HG03565 (cell line): ENCODE measurements at regions not wholly inside any gene's neighbourhood (a gene's known extent, or its start where the extent isn't known, plus 50 kb on each side); places are given as distances from the start of the nearest gene placed in this dataset.
A peak's percentile ranks its signal among the peaks of the same experiment; 100 is the strongest.
"Not testable (repeated sequence)": the region's sequence is repeated elsewhere in the genome, so short reads cannot be mapped to it uniquely, and the experiment has no call there.

Source experiments
- ATAC-seq: cut with Tn5 transposase; IDR thresholded peaks from one replicate; pipeline ENCODE4 v1.9.1; 2021; ENCODE audit warnings: mild to moderate bottlenecking, moderate library complexity; ENCODE audit not compliant: unreplicated experiment

DNA sequence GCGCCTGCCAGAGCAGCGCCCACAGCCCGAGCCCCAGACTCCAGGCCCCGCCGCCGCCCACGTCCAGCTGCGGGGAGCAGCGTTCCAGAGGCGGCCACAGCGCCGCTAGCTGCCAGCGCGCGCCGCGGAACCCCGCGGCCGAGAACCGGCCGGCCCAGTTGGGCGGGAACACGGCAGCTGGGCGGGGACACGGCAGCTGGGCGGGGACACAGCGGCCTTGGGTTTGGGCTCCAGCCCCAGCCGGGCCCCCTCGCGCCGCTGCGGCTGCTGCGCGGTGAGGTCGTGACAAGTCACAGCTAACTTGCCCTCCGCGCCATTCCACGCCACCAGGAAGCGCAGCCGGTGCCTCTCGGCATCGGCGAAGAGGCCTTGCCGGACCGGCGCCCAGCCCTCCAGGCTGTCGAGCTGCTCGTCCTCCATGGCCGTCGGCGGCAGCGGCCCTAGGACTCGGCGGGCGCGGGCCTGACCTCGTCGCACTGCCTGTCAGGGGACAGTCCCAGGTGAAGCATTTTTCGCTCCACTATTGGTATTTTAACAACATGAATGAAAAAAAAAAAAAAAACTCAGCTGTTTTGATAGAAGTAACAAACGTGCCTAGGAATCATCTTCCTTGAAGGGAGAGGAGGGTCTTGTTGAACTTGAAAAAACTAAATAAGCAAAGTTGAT, 56.6 kb upstream of the GOLGA8N start:
- ATAC-seq, result peak; percentile 59

DNA sequence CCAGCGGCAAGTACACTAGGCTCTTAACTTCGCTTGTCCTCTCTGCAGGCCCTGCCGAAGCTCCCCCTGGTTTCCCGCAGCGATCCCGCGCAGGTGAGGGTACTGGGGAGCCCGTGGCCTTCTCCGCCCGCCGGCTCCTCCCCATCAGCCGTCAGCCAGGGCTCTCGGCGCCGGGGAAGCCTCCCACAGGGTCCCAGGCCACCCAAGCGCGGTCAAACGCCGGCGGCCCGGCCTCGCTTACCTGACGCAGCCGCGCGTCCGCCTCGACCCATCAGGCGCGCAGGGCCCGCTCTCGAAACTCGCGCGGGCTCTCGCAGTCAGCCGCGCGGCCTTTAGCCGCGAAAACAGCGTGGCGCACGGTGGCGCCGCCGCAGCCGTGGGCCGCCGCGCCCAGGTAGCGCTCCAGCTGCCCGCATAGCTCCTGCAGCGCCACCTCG, 57.2 kb upstream of the GOLGA8N start:
- not testable (repeated sequence) for ATAC-seq

- not testable (repeated sequence) for ATAC-seq
Observed at GRCh38 chr15:32535150-32535898, 57.9 kb upstream of the GOLGA8N start.

GRCh38 chr15:32522900-32523299, 67.5 kb upstream of the GOLGA8O start:
- ATAC-seq, result not testable (repeated sequence)

GRCh38 chr15:32522421-32522820, 67.0 kb upstream of the GOLGA8O start:
- ATAC-seq, result not testable (repeated sequence)

GRCh38 chr15:32518976-32519375, 63.5 kb upstream of the GOLGA8O start:
- not testable (repeated sequence) for ATAC-seq

DNA sequence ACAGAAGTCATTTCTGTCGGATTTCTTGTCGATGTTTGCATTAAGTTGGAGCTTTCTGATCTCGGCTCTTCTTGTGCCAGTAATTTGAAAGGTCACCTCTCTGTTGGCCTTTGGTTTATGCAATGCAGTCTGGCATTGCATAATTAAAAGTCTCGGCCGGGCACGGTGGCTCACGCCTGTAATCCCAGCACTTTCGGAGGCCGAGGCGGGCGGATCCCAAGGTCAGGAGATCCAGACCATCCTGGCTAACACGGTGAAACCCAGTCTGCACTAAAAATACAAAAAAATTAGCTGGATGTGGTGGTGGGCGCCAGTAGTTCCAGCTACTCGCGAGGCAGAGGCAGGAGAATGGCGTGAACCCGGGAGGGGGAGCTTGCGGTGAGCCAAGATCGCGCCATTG, 62.6 kb upstream of the GOLGA8O start:
- ATAC-seq, result not testable (repeated sequence)

- ATAC-seq, result not testable (repeated sequence)
Observed at GRCh38 chr15:32516954-32517353, 61.5 kb upstream of the GOLGA8O start.

DNA sequence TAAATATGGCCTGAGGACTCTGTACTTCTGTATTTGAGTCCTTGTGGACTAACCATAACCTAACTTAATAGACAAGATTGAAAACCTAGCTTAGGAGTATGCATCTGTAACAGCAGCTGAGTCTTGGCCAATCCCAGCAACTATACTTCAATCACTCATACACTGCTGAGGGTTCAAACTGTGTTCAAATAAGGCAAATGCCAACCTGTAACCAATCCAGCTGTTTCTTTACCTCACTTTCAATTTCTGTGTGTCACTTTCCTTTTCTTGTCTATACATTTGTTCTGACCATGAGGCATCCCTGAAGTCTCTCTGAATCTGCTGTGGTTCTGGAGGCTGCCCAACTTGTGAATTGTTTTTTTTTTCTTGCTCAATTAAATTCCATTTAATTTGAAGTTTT, 57.9 kb upstream of the GOLGA8O start:
- ATAC-seq, result not testable (repeated sequence)

- not testable (repeated sequence) for ATAC-seq
Observed at GRCh38 chr15:32510027-32510426, 54.6 kb upstream of the GOLGA8O start.

DNA sequence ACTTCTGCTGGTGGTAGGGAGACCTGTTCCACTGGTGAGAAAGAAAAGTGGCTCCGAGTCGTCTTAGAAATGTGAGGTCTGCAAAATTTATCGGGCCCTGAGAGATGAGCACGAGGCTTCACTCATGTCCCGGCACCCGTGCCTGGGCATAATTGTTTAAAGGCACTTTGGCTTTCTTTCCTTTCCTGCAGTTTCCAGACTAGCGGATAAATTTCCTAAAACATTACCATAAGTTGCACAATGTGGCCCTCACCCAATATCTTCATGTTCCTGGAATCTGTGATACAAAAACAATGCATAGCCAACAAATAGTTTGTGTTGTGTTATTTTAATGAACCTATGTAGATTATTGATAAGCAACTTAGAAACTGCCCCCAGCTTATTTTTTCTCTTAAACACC, 52.6 kb upstream of the GOLGA8O start:
- ATAC-seq, result not testable (repeated sequence)

GRCh38 chr15:32506787-32507186, 51.4 kb upstream of the GOLGA8O start:
- ATAC-seq, result not testable (repeated sequence)

GRCh38 chr15:32505633-32506032, 50.2 kb upstream of the GOLGA8O start:
- not testable (repeated sequence) for ATAC-seq
